ENCODE measurements at regions not wholly inside any gene's neighbourhood (a gene's known extent, or its start where the extent isn't known, plus 50 kb on each side); places are given as distances from the start of the nearest gene placed in this dataset.

- no peak for ATAC-seq
- Histone ChIP-seq H3K27me3 (ENCODE audit: insufficient read depth, low read length) (no peaks in the 10 kb centered on the region), H3K4me2 (ENCODE audit: low read length) (no peak overlapping the region), H3K79me2 (ENCODE audit: insufficient read depth, low read length) (no peaks in the 10 kb centered on the region), H3K9me2 (ENCODE audit: insufficient read depth) (no peaks in the 10 kb centered on the region), H3K27ac (ENCODE audit: low read depth, low read length) (no peak overlapping the region), H3K9me3 (ENCODE audit: control insufficient read depth in 1 of 2, insufficient read depth in 1 of 2, low read depth in 1 of 2, low read length in 2 of 2) (no peaks in the 10 kb centered on the region; a peak in 1 of 4 replicates), H3K9ac (ENCODE audit: low read length) (no peak overlapping the region), H3K36me3 (ENCODE audit: control insufficient read depth in 1 of 2, insufficient read depth in 2 of 2, low read length in 2 of 2) (no peaks in the 10 kb centered on the region), H3K4me1 (ENCODE audit: control insufficient read depth in 1 of 2, insufficient read depth in 2 of 2, low read length in 2 of 2) (no peaks in the 10 kb centered on the region), H2AFZ (ENCODE audit: low read depth, low read length, poor library complexity, severe bottlenecking) (no peak overlapping the region), H3K4me3 (replicated peaks in 1 of 2; ENCODE audit: low read depth in 1 of 2, low read length in 2 of 2) (no peak overlapping the region), H4K20me1 (ENCODE audit: insufficient read depth) (no peaks in the 10 kb centered on the region)
- TF ChIP-seq, protein P1, sequence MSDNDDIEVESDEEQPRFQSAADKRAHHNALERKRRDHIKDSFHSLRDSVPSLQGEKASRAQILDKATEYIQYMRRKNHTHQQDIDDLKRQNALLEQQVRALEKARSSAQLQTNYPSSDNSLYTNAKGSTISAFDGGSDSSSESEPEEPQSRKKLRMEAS (IDR thresholded peaks at IDR 0.05): no peak
- no peak for TF ChIP-seq ELF1 (IDR thresholded peaks at IDR 0.05; ENCODE audit: borderline replicate concordance, low read depth)
- no peak for TF ChIP-seq REST (IDR thresholded peaks at IDR 0.05; ENCODE audit: low read depth)
- no peak for TF ChIP-seq EGR1 (IDR thresholded peaks at IDR 0.05; ENCODE audit: low read depth)
- TF ChIP-seq ATF3 (IDR thresholded peaks at IDR 0.05): no peak
- RAD21 ChIA-PET (ENCODE audit: low non-redundant PET in 1 of 2, low total read pairs in 2 of 2, uncharacterized antibody in 2 of 2, unreplicated experiment in 2 of 2): no interaction called here
- DNase-seq (ENCODE audit: low read depth, low spot score): no peak
- CTCF ChIA-PET: no interaction called here
- POLR2A ChIA-PET: no interaction called here
- BruUV-seq (replicated peaks): no TSS peak
- intact Hi-C loops (cut with micrococcal nuclease): no loop called here
Observed at GRCh38 chr22:34804091-34804490, 261.9 kb upstream of the ISX start.

DNA sequence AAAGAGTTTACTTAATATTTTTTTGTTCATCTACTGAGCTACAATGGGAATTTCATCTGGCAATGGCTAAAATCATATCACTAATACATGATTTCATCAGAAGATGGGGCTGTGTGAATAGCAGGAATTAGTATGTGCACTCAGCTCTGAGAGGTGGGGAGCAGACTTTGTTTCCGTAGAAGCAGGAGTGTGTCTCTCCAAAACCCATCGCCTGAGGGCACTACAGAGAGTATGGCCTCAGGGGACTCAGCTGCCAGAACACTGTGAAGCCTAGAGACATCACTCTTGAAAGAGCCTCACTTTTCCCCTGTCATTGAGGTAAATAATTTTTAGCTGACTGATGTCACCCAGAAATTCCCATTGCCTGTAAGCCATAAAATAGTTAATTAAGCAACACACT lies 261.4 kb upstream of the ISX start:
- ChIA-PET RAD21 (ENCODE audit: low non-redundant PET in 1 of 2, low total read pairs in 2 of 2, uncharacterized antibody in 2 of 2, unreplicated experiment in 2 of 2) (no interaction called here), POLR2A (no interaction called here), CTCF (no interaction called here)
- TF ChIP-seq CBX3 (IDR thresholded peaks at IDR 0.05; ENCODE audit: low read depth): no peak
- no peak for TF ChIP-seq YY1 (IDR thresholded peaks at IDR 0.05; ENCODE audit: extremely low read depth, insufficient replicate concordance, low read depth, low read length)
- no peak for TF ChIP-seq EZH2 (IDR thresholded peaks at IDR 0.05)
- no peak for TF ChIP-seq EZH2phosphoT487 (IDR thresholded peaks at IDR 0.05; ENCODE audit: borderline replicate concordance)
- no peak for TF ChIP-seq JUND (IDR thresholded peaks at IDR 0.05)
- TF ChIP-seq ATF3 (IDR thresholded peaks at IDR 0.05): no peak
- TF ChIP-seq POLR2A (IDR thresholded peaks at IDR 0.05; ENCODE audit: borderline replicate concordance, extremely low read depth, insufficient read depth, insufficient read length): no peak
- TF ChIP-seq SRF (IDR thresholded peaks at IDR 0.05; ENCODE audit: low read depth): no peak
- no peak for TF ChIP-seq RAD21 (IDR thresholded peaks at IDR 0.05; ENCODE audit: low read depth)
- intact Hi-C loops (cut with micrococcal nuclease): no loop called here
- BruUV-seq (replicated peaks): no TSS peak
- Histone ChIP-seq H3K9ac (ENCODE audit: low read length) (no peak overlapping the region), H3K36me3 (ENCODE audit: control insufficient read depth in 1 of 2, insufficient read depth in 2 of 2, low read length in 2 of 2) (no peaks in the 10 kb centered on the region), H3K79me2 (ENCODE audit: insufficient read depth, low read length) (no peaks in the 10 kb centered on the region), H2AFZ (ENCODE audit: low read depth, low read length, poor library complexity, severe bottlenecking) (no peak overlapping the region), H3K27ac (ENCODE audit: low read depth, low read length) (no peak overlapping the region), H4K20me1 (ENCODE audit: insufficient read depth) (no peaks in the 10 kb centered on the region), H3K4me3 (replicated peaks in 1 of 2; ENCODE audit: low read depth in 1 of 2, low read length in 2 of 2) (no peak overlapping the region), H3K27me3 (ENCODE audit: insufficient read depth, low read length) (no peaks in the 10 kb centered on the region), H3K9me2 (ENCODE audit: insufficient read depth) (no peaks in the 10 kb centered on the region), H3K9me3 (ENCODE audit: control insufficient read depth in 1 of 2, insufficient read depth in 1 of 2, low read depth in 1 of 2, low read length in 2 of 2) (no peaks in the 10 kb centered on the region; a peak in 1 of 4 replicates), H3K4me2 (ENCODE audit: low read length) (no peak overlapping the region), H3K4me1 (ENCODE audit: control insufficient read depth in 1 of 2, insufficient read depth in 2 of 2, low read length in 2 of 2) (no peaks in the 10 kb centered on the region)
- DNase-seq (ENCODE audit: low read depth, low spot score) (no peak), ATAC-seq (no peak)
